PC-3 (cell line): ENCODE measurements at regions not wholly inside any gene's neighbourhood (a gene's known extent, or its start where the extent isn't known, plus 50 kb on each side); places are given as distances from the start of the nearest gene placed in this dataset.

Experiments
- ATAC-seq: fragments of 200-7000 bp; cut with Tn5 transposase; 2 replicates; pipeline ENCODE4 v1.9.1; 2020; ENCODE audit warnings: mild to moderate bottlenecking, moderate library complexity
- BruUV-seq: library from RNA; stranded (reverse); fragments of 400-500 nt; replicated peaks from 2 replicates; lab custom pipeline; 2021; lab: Mats Ljungman, UMichigan
- CTCF ChIA-PET: fragments of 300-600 bp; sonication (Branson Sonifier 250); formaldehyde crosslinking; loops from one replicate; lab custom pipeline; 2022; ENCODE audit warnings: antibody characterized with exemption; lab: Charles Lee
- POLR2A ChIA-PET: fragments of 300-600 bp; sonication (Branson Sonifier 250); formaldehyde crosslinking; loops from one replicate; lab custom pipeline; 2022; ENCODE audit warnings: antibody characterized with exemption; ENCODE audit not compliant: unreplicated experiment; lab: Charles Lee
- DNase-seq: peaks from one replicate; pipeline ENCODE4 v3.0.0-alpha.2; 2015
- H2AFZ ChIP-seq: fragments of 300-600 bp; sonication (generic); 2 replicates; pipeline ENCODE4 v1.6.0; 2016; ENCODE audit warnings: antibody characterized with exemption, low read length
- H3F3A ChIP-seq: fragments of 300-600 bp; sonication (generic); one replicate; pipeline ENCODE4 v1.6.0; 2017; ENCODE audit warnings: antibody characterized with exemption, low read length, control low read depth, mild to moderate bottlenecking; ENCODE audit not compliant: unreplicated experiment
- H3K27ac ChIP-seq: fragments of 300-600 bp; sonication (generic); 2 replicates; pipeline ENCODE4 v1.5.1; 2016; ENCODE audit warnings: mild to moderate bottlenecking, low read length
- H3K27me3 ChIP-seq: fragments of 300-600 bp; sonication (generic); 2 replicates; pipeline ENCODE4 v1.6.1; 2016; ENCODE audit warnings: low read length, mixed read lengths
- H3K36me3 ChIP-seq: fragments of 300-600 bp; sonication (generic); 2 replicates; pipeline ENCODE4 v1.6.1; 2016; ENCODE audit warnings: low read depth, mixed run types, low read length, mixed read lengths
- H3K4me1 ChIP-seq: fragments of 300-600 bp; sonication (generic); 2 replicates; pipeline ENCODE4 v1.5.1; 2016; ENCODE audit warnings: low read length; ENCODE audit not compliant: insufficient read depth
- H3K4me2 ChIP-seq: fragments of 300-600 bp; sonication (generic); 2 replicates; pipeline ENCODE4 v1.6.0; 2016; ENCODE audit warnings: low read length
- H3K4me3 ChIP-seq: fragments of 300-600 bp; sonication (generic); 2 replicates; pipeline ENCODE4 v1.5.1; 2016; ENCODE audit warnings: mild to moderate bottlenecking, low read length, mixed read lengths
- H3K79me2 ChIP-seq: fragments of 300-600 bp; sonication (generic); 2 replicates; pipeline ENCODE4 v1.6.1; 2017; ENCODE audit warnings: low read length, mixed read lengths
- H3K9ac ChIP-seq: fragments of 300-600 bp; sonication (generic); 2 replicates; pipeline ENCODE4 v1.6.0; 2016; ENCODE audit warnings: mild to moderate bottlenecking, low read length
- H3K9me2 ChIP-seq: fragments of 300-600 bp; sonication (generic); replicated peaks from 2 replicates; pipeline ENCODE4 v1.6.1; 2016; ENCODE audit warnings: mixed run types, low read length, mixed read lengths
- H3K9me3 ChIP-seq: fragments of 300-600 bp; sonication (generic); 2 replicates; pipeline ENCODE4 v1.6.1; 2016; ENCODE audit warnings: low read length, mixed read lengths
- H4K20me1 ChIP-seq: fragments of 300-600 bp; sonication (generic); 2 replicates; pipeline ENCODE4 v1.6.1; 2016; ENCODE audit warnings: low read length, mixed read lengths
- EZH2 ChIP-seq: fragments of 300-600 bp; sonication (generic); IDR thresholded peaks from one replicate; pipeline ENCODE4 v1.6.1; 2017; ENCODE audit warnings: antibody characterized with exemption, mild to moderate bottlenecking, low read length; ENCODE audit not compliant: unreplicated experiment
- EZH2phosphoT487 ChIP-seq: fragments of 300-600 bp; sonication (generic); IDR thresholded peaks from 2 replicates; pipeline ENCODE4 v1.6.1; 2018; ENCODE audit warnings: mild to moderate bottlenecking, antibody characterized with exemption, low read length, borderline replicate concordance
- intact Hi-C: fragments of 100-400 bp; cut with micrococcal nuclease; formaldehyde crosslinking; loops from 2 replicates; pipeline ENCODE4 v1.9.0; 2023
- TF ChIP-seq, protein P1 (sequence below): fragments of 300-600 bp; sonication (generic); conservative IDR thresholded peaks from 2 replicates; pipeline ENCODE4 v1.5.1; 2017; ENCODE audit warnings: antibody characterized with exemption, low read depth, mild to moderate bottlenecking, low read length

DNA sequence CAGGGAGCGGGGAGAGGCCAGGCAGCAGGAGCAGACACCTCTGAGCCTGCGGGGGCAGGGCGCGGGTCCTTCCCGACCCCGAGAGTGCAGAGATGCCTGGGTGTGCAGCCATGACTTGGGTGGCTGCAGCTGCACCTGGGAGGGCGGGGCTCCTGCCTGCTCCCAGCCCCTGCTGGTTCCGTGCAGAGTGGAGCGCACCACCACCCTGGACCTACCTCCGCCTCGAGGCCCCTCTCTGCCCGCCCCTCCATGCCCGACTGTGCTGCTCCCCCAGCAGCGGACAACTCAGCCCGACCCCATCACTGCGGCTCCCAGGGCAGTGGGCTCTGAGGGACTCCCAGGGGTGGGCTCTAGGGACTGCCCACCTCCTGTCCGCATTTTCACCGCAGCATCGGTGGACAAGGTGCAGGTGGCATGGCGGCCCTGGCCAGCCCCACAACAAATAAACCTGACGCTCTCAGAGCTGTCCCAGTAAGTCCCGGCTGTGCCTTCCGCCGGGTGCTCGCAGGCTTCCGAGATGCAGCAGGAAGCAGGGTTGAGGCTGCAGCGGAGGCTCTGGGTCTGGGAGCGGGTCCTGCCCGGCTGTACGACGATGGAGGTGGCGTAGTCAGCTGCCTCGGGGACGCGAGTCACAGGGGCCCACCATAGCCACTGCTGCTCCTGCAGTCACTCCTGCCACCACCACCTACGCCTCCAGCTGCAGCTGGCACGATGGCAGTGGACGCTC lies 392.0 kb upstream of the CCDC196 start:
- Histone ChIP-seq H2AFZ (no peak overlapping the region), H3K9me2 (no peaks in the 10 kb centered on the region), H3F3A (no peaks in the 10 kb centered on the region), H3K9ac (no peak overlapping the region), H3K36me3 (no peaks in the 10 kb centered on the region), H4K20me1 (no peaks in the 10 kb centered on the region; the same call in 1 of the 2 replicates), H3K4me3 (no peak overlapping the region), H3K27ac (no peak overlapping the region), H3K79me2 (no peaks in the 10 kb centered on the region), H3K9me3 (no peaks in the 10 kb centered on the region), H3K27me3 (peaks cover 86% of the 10 kb centered on the region), H3K4me1 (no peaks in the 10 kb centered on the region), H3K4me2 (no peak overlapping the region)
- ATAC-seq (no peak), DNase-seq (no peak)
- no TSS peak for BruUV-seq
- ChIA-PET POLR2A (no interaction called here), CTCF (no interaction called here)
- intact Hi-C loops, result no loop called here
- TF ChIP-seq EZH2 (no peak), EZH2phosphoT487 (no peak)

GRCh38 chr14:66099451-66099850 lies 386.7 kb upstream of the CCDC196 start:
- intact Hi-C loops, result no loop called here

GRCh38 chr14:66099931-66100330 lies 386.2 kb upstream of the CCDC196 start:
- ChIA-PET CTCF (no interaction called here), POLR2A (no interaction called here)
- Histone ChIP-seq H4K20me1 (no peaks in the 10 kb centered on the region), H3K27me3 (peaks cover 80% of the 10 kb centered on the region), H3K36me3 (no peaks in the 10 kb centered on the region), H3F3A (no peaks in the 10 kb centered on the region), H3K9me2 (no peaks in the 10 kb centered on the region), H3K4me3 (no peak overlapping the region), H3K79me2 (no peaks in the 10 kb centered on the region), H2AFZ (no peak overlapping the region), H3K9ac (no peak overlapping the region), H3K4me1 (no peaks in the 10 kb centered on the region), H3K9me3 (no peaks in the 10 kb centered on the region), H3K4me2 (no peak overlapping the region), H3K27ac (no peak overlapping the region)
- intact Hi-C loops, result no loop called here
- DNase-seq, result no peak
- ATAC-seq, result no peak
- no TSS peak for BruUV-seq
- TF ChIP-seq EZH2 (no peak), EZH2phosphoT487 (no peak)
- TF ChIP-seq, protein P1, sequence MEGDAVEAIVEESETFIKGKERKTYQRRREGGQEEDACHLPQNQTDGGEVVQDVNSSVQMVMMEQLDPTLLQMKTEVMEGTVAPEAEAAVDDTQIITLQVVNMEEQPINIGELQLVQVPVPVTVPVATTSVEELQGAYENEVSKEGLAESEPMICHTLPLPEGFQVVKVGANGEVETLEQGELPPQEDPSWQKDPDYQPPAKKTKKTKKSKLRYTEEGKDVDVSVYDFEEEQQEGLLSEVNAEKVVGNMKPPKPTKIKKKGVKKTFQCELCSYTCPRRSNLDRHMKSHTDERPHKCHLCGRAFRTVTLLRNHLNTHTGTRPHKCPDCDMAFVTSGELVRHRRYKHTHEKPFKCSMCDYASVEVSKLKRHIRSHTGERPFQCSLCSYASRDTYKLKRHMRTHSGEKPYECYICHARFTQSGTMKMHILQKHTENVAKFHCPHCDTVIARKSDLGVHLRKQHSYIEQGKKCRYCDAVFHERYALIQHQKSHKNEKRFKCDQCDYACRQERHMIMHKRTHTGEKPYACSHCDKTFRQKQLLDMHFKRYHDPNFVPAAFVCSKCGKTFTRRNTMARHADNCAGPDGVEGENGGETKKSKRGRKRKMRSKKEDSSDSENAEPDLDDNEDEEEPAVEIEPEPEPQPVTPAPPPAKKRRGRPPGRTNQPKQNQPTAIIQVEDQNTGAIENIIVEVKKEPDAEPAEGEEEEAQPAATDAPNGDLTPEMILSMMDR, result no peak

More at GRCh38 chr14:66099451-66099850, 386.7 kb upstream of the CCDC196 start:
- H2AFZ ChIP-seq, result no peak overlapping the region
- H3K4me2 ChIP-seq, result no peak overlapping the region
- ChIA-PET POLR2A (no interaction called here), CTCF (no interaction called here)
- no peaks in the 10 kb centered on the region for H3K36me3 ChIP-seq
- no TSS peak for BruUV-seq
- no peaks in the 10 kb centered on the region for H3K4me1 ChIP-seq
- no peak overlapping the region for H3K4me3 ChIP-seq
- DNase-seq, result no peak
- no peak overlapping the region for H3K27ac ChIP-seq
- no peak for ATAC-seq
- no peaks in the 10 kb centered on the region for H3K9me3 ChIP-seq
- no peaks in the 10 kb centered on the region for H4K20me1 ChIP-seq
- H3K9ac ChIP-seq, result no peak overlapping the region
- no peaks in the 10 kb centered on the region for H3K9me2 ChIP-seq
- H3F3A ChIP-seq, result no peaks in the 10 kb centered on the region
- H3K27me3 ChIP-seq, result peaks cover 83% of the 10 kb centered on the region
- H3K79me2 ChIP-seq, result no peaks in the 10 kb centered on the region
- no peak for TF ChIP-seq EZH2
- no peak for TF ChIP-seq EZH2phosphoT487
- TF ChIP-seq, protein P1, result no peak
